Spleen (tissue), 11 donors: ENCODE measurements at regions not wholly inside any gene's neighbourhood (a gene's known extent, or its start where the extent isn't known, plus 50 kb on each side); places are given as distances from the start of the nearest gene placed in this dataset.

Experiments
- DNase-seq: peaks from one replicate; pipeline ENCODE4 v3.0.0-alpha.2; 2020
- H3K27ac ChIP-seq, 8 donors: fragments of 200-600 bp; sonication (generic) in 7 of 8; 1 replicate in 4 of 8; 2 replicates in 4 of 8; pipeline versions ENCODE4 v1.5.0 to v1.8.0; 2016 to 2021; ENCODE audit warnings: inconsistent platforms in 4 of 8, mild to moderate bottlenecking in 4 of 8, moderate library complexity in 1 of 8
- H3K27me3 ChIP-seq, 7 donors: fragments of 200-600 bp; sonication (generic) in 6 of 7; replicated peaks in 1 of 7; 1 replicate in 4 of 7; 2 replicates in 3 of 7; pipeline versions ENCODE4 v1.5.0 to v1.8.0; 2016 to 2021; ENCODE audit warnings: inconsistent platforms in 3 of 7, mild to moderate bottlenecking in 1 of 7
- H3K36me3 ChIP-seq, 6 donors: fragments of 200-600 bp; sonication (generic) in 5 of 6; 1 replicate in 4 of 6; 2 replicates in 2 of 6; pipeline versions ENCODE4 v1.5.0 to v1.8.0; 2016 to 2021; ENCODE audit warnings: inconsistent platforms in 2 of 6
- H3K4me1 ChIP-seq, 6 donors: fragments of 200-600 bp; sonication (generic) in 5 of 6; 1 replicate in 3 of 6; 2 replicates in 3 of 6; pipeline versions ENCODE4 v1.5.0 to v1.8.0; 2016 to 2021; ENCODE audit warnings: inconsistent platforms in 3 of 6
- H3K4me3 ChIP-seq, 8 donors: fragments of 200-600 bp; sonication (generic) in 7 of 8; 1 replicate in 4 of 8; 2 replicates in 4 of 8; pipeline versions ENCODE4 v1.5.0 to v1.8.0; 2016 to 2021; ENCODE audit warnings: inconsistent platforms in 4 of 8, mild to moderate bottlenecking in 4 of 8, moderate library complexity in 2 of 8
- H3K9me3 ChIP-seq, 8 donors: fragments of 200-600 bp; sonication (generic) in 7 of 8; 1 replicate in 4 of 8; 2 replicates in 4 of 8; pipeline versions ENCODE4 v1.5.0 to v1.8.0; 2016 to 2021; ENCODE audit warnings: inconsistent platforms in 4 of 8
- POLR2A ChIP-seq, 3 donors: fragments of 450-650 bp; IDR thresholded peaks; one replicate each; pipeline ENCODE4 v1.5.1; 2017; ENCODE audit warnings: antibody characterized with exemption in 3 of 3, mild to moderate bottlenecking in 1 of 3
- POLR2AphosphoS5 ChIP-seq, 3 donors: sonication (generic); formaldehyde crosslinking; IDR thresholded peaks; one replicate each; pipeline ENCODE4 v1.5.1; 2017; ENCODE audit warnings: antibody characterized with exemption in 3 of 3
- WGBS, 5 donors: extraction: QIAGEN DNeasy Blood & Tissue Kit in 3 of 5; methylation state at CpG; one replicate each; pipeline versions ENCODE4 v1.1.5 to v1.1.7; 2013 to 2018; 5-methylcytosine and 5-hydroxymethylcytosine counted together
- intact Hi-C: fragments of 100-400 bp; cut with DNase I; formaldehyde crosslinking; loops from one replicate; pipeline ENCODE4 v1.15.0; 2023; ENCODE audit warnings: low total_unique reads
- TF ChIP-seq, protein P1 (sequence below), 11 experiments: fragments of 200-600 bp in 7 of 11; fragments of 450-650 bp in 4 of 11; sonication (generic) in 4 of 11; IDR thresholded peaks in 8 of 11; conservative IDR thresholded peaks in 3 of 11; 1 replicate in 7 of 11; 2 replicates in 4 of 11; pipeline versions ENCODE4 v1.4.0 to v1.8.0; 2016 to 2021; ENCODE audit warnings: antibody characterized with exemption in 11 of 11, inconsistent platforms in 4 of 11, mild to moderate bottlenecking in 1 of 11
- donor health status: healthy with polysubstance abuse.
- donor health status: DM: no; HTN: no; CAD: no; lungs with moderate emphysema.
- donor health status: DM: no; HTN: no; CAD: no.
- donor health status: Bipolar disorder and iron deficiency.
- donor health status: healthy.
- donor health status: DM: no; HTN: no; CAD: no.
- donor health status: DM: yes; HTN: yes; CAD: no.

DNA sequence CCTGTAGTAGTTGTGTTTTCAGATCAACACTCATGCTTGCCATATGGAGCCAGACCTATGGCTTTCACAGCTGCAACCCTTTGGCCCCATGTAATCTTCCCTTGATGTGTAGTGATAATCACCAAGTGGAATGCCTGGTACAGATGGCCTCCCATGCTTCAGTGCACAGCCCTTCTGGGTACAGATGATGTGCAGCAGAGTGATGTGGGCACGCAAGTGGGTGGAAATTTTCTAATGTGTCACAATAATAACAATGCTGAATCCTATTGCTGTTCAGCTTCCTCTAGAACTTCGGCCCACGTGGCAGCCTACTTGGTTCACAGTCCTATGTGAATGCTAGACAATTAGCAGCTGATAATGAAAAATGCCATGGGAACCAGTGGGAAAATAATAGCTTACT lies 188.1 kb downstream of the SNAPC1 start:
- intact Hi-C loops: no loop called here
- H3K36me3 ChIP-seq: no peaks in the 10 kb centered on the region
- no peaks in the 10 kb centered on the region for H3K9me3 ChIP-seq
- H3K4me1 ChIP-seq: no peaks in the 10 kb centered on the region
- H3K4me3 ChIP-seq: no peak overlapping the region
- no peak for DNase-seq
- TF ChIP-seq, protein P1, sequence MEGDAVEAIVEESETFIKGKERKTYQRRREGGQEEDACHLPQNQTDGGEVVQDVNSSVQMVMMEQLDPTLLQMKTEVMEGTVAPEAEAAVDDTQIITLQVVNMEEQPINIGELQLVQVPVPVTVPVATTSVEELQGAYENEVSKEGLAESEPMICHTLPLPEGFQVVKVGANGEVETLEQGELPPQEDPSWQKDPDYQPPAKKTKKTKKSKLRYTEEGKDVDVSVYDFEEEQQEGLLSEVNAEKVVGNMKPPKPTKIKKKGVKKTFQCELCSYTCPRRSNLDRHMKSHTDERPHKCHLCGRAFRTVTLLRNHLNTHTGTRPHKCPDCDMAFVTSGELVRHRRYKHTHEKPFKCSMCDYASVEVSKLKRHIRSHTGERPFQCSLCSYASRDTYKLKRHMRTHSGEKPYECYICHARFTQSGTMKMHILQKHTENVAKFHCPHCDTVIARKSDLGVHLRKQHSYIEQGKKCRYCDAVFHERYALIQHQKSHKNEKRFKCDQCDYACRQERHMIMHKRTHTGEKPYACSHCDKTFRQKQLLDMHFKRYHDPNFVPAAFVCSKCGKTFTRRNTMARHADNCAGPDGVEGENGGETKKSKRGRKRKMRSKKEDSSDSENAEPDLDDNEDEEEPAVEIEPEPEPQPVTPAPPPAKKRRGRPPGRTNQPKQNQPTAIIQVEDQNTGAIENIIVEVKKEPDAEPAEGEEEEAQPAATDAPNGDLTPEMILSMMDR (IDR thresholded peaks at IDR 0.05 in 8 of 11, conservative IDR thresholded peaks at IDR 0.05 in 3 of 11): no peak
- TF ChIP-seq POLR2A (IDR thresholded peaks at IDR 0.05): no peak
- TF ChIP-seq POLR2AphosphoS5 (IDR thresholded peaks at IDR 0.05): no peak
- WGBS, 5 donors: 66 to 90% (median 79%) methylated on average over 3 of the region's 3 CpGs
- no peaks in the 10 kb centered on the region for H3K27me3 ChIP-seq
- H3K27ac ChIP-seq: no peak overlapping the region

DNA sequence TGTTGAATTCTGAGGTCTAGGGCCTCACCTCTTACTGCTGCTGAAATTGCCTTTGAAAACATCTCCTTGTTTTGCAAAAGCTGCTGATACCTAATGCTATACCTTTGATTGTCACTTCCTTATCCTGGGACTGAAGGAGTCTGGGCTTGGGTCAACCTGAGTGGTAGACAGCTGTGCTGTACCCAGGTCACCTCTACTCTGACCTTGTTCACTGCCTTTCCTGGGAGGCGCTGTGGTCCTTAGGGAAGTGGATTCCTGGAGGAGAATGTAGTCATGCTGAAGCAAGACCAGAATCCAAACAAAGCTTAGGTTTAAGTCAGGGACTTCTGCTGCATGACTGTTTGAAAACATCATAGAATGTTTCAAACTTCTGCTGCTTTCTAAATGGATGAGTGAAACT lies 191.4 kb downstream of the SNAPC1 start:
- Histone ChIP-seq H3K36me3 (no peaks in the 10 kb centered on the region), H3K4me3 (no peak overlapping the region), H3K4me1 (no peaks in the 10 kb centered on the region), H3K9me3 (peaks cover 0 to 17% (median 10%) of the 10 kb centered on the region in 8 donors), H3K27me3 (no peaks in the 10 kb centered on the region), H3K27ac (no peak overlapping the region)
- intact Hi-C loops: no loop called here
- TF ChIP-seq, protein P1 (IDR thresholded peaks at IDR 0.05 in 8 of 11, conservative IDR thresholded peaks at IDR 0.05 in 3 of 11): no peak
- TF ChIP-seq POLR2AphosphoS5 (IDR thresholded peaks at IDR 0.05) (no peak), POLR2A (IDR thresholded peaks at IDR 0.05) (no peak)
- WGBS, 5 donors: 63 to 90% (median 72%) methylated on average over 1 of the region's 1 CpG
- no peak for DNase-seq

DNA sequence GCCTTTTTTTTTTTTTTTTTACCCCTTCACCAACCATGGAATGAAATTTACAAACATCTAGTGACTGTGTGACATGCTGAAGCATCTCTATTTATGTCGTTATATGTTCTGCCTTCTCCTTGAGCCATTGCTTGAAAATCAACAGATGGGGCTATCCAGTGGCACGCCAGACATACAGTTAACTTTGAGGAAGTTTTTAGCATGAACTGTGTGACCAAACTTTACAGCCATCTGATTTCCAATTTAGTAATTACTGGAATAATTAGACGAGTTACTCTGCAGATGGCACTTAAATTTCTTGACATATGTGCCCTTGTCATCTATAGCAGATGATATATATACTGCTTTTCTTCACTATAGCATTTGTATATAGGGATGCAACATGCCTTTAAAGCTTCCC lies 192.1 kb downstream of the SNAPC1 start:
- H3K4me1 ChIP-seq: no peaks in the 10 kb centered on the region
- intact Hi-C loops: no loop called here
- TF ChIP-seq POLR2AphosphoS5 (IDR thresholded peaks at IDR 0.05) (no peak), POLR2A (IDR thresholded peaks at IDR 0.05) (no peak)
- TF ChIP-seq, protein P1 (IDR thresholded peaks at IDR 0.05 in 8 of 11, conservative IDR thresholded peaks at IDR 0.05 in 3 of 11): no peak
- H3K27me3 ChIP-seq: no peaks in the 10 kb centered on the region
- H3K27ac ChIP-seq: no peak overlapping the region
- no peaks in the 10 kb centered on the region for H3K36me3 ChIP-seq
- DNase-seq: no peak
- H3K4me3 ChIP-seq: no peak overlapping the region
- H3K9me3 ChIP-seq: peaks cover 0 to 17% (median 10%) of the 10 kb centered on the region in 8 donors
- 67 to 80% (median 74%) methylated on average over 3 of the region's 3 CpGs for WGBS, 5 donors

DNA sequence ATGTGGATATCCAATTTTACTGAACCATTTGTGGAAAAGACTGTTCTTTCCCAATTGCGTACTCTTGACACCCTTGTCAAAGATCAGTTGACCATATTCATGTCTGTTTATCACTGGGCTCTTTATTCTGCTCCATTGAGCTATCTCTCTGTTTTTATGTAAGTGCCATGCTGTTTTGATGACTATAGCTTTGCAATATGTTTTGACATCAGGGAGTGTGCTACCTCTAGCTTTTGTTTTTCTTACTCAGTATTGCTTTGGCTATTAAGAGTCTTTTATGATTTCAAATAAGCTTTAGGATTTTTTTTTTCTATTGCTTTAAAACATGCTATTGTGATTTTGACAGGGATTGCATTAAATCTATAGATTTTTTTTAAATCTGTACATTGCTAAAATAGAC lies 194.3 kb downstream of the SNAPC1 start:
- H3K9me3 ChIP-seq: peaks cover 0 to 17% (median 10%) of the 10 kb centered on the region in 8 donors
- no peak overlapping the region for H3K4me3 ChIP-seq
- intact Hi-C loops: no loop called here
- DNase-seq: no peak
- H3K36me3 ChIP-seq: no peaks in the 10 kb centered on the region
- TF ChIP-seq POLR2A (IDR thresholded peaks at IDR 0.05) (no peak), POLR2AphosphoS5 (IDR thresholded peaks at IDR 0.05) (no peak)
- TF ChIP-seq, protein P1 (IDR thresholded peaks at IDR 0.05 in 8 of 11, conservative IDR thresholded peaks at IDR 0.05 in 3 of 11): no peak
- H3K4me1 ChIP-seq: no peaks in the 10 kb centered on the region
- no peak overlapping the region for H3K27ac ChIP-seq
- WGBS, 5 donors: 92 to 100% (median 95%) methylated on average over 1 of the region's 1 CpG
- no peaks in the 10 kb centered on the region for H3K27me3 ChIP-seq
